Keratinocyte (primary cell): ENCODE measurements at regions not wholly inside any gene's neighbourhood (a gene's known extent, or its start where the extent isn't known, plus 50 kb on each side); places are given as distances from the start of the nearest gene placed in this dataset.

Experiments
- DNase-seq: peaks from one replicate; pipeline ENCODE4 v3.0.0-alpha.2; 2011; ENCODE audit warnings: low read depth, missing footprints, low spot score
- FAIRE-seq: peaks from 2 replicates; lab custom pipeline; 2011; peaks lifted over from hg19 to GRCh38; lab: Jason Lieb, UNC
- H2AFZ ChIP-seq: 2 replicates; pipeline ENCODE4 v1.6.0; 2012; ENCODE audit warnings: low read length, control low read depth, inconsistent platforms; ENCODE audit not compliant: control insufficient read depth
- H3K27ac ChIP-seq: 2 replicates; pipeline ENCODE4 v1.5.1; 2011; ENCODE audit warnings: low read length; ENCODE audit not compliant: control insufficient read depth, insufficient read depth
- H3K27me3 ChIP-seq: 3 replicates; pipeline ENCODE4 v1.6.0; 2011; ENCODE audit warnings: low read length; ENCODE audit not compliant: control insufficient read depth, insufficient read depth; ENCODE audit errors: extremely low read depth
- H3K36me3 ChIP-seq, 2 experiments: 2 replicates in 1 of 2; 3 replicates in 1 of 2; pipeline ENCODE4 v1.5.1; 2011; ENCODE audit warnings: low read length in 2 of 2, mild to moderate bottlenecking in 1 of 2; ENCODE audit not compliant: control insufficient read depth in 2 of 2, insufficient read depth in 2 of 2; ENCODE audit errors: extremely low read depth in 1 of 2
- H3K4me1 ChIP-seq: 3 replicates; pipeline ENCODE4 v1.5.1; 2011; ENCODE audit warnings: low read length; ENCODE audit not compliant: control insufficient read depth, insufficient read depth; ENCODE audit errors: extremely low read depth
- H3K4me2 ChIP-seq: 3 replicates; pipeline ENCODE4 v1.6.0; 2011; ENCODE audit warnings: low read depth, low read length; ENCODE audit not compliant: control insufficient read depth, insufficient read depth; ENCODE audit errors: extremely low read depth
- H3K4me3 ChIP-seq, 3 experiments: fragments of 200-600 bp in 1 of 3; sonication (generic) in 1 of 3; 2 replicates in 2 of 3; 3 replicates in 1 of 3; pipeline ENCODE4 v1.5.1; 2011 to 2016; ENCODE audit warnings: low read length in 3 of 3, mild to moderate bottlenecking in 3 of 3, control low read depth in 2 of 3, inconsistent platforms in 1 of 3, low read depth in 1 of 3, mixed read lengths in 1 of 3, mixed run types in 1 of 3, moderate library complexity in 1 of 3; ENCODE audit not compliant: control insufficient read depth in 2 of 3, insufficient read depth in 2 of 3; ENCODE audit errors: extremely low read depth in 1 of 3
- H3K79me2 ChIP-seq: 2 replicates; pipeline ENCODE4 v1.6.0; 2012; ENCODE audit warnings: low read length; ENCODE audit not compliant: control insufficient read depth, insufficient read depth
- H3K9ac ChIP-seq: 3 replicates; pipeline ENCODE4 v1.6.0; 2011; ENCODE audit warnings: low read length; ENCODE audit not compliant: control insufficient read depth, insufficient read depth; ENCODE audit errors: extremely low read depth
- H3K9me1 ChIP-seq: 3 replicates; pipeline ENCODE4 v1.6.0; 2011; ENCODE audit warnings: low read length; ENCODE audit not compliant: control insufficient read depth, insufficient read depth; ENCODE audit errors: extremely low read depth
- H3K9me3 ChIP-seq: 2 replicates; pipeline ENCODE4 v1.5.1; 2012; ENCODE audit warnings: low read depth, low read length; ENCODE audit not compliant: control insufficient read depth
- H4K20me1 ChIP-seq: 3 replicates; pipeline ENCODE4 v1.6.0; 2011; ENCODE audit warnings: low read length; ENCODE audit not compliant: control insufficient read depth, insufficient read depth; ENCODE audit errors: extremely low read depth
- CTCF ChIP-seq, 3 experiments: IDR thresholded peaks in 1 of 3; conservative IDR thresholded peaks in 1 of 3; optimal IDR thresholded peaks in 1 of 3; 2 replicates in 2 of 3; 3 replicates in 1 of 3; pipeline versions ENCODE3 to v1.5.1; 2011; ENCODE audit warnings: low read length in 3 of 3, mild to moderate bottlenecking in 3 of 3, moderate library complexity in 2 of 3, control low read depth in 1 of 3, inconsistent platforms in 1 of 3; ENCODE audit not compliant: insufficient read depth in 2 of 3; ENCODE audit errors: extremely low read depth in 1 of 3
- EZH2 ChIP-seq: IDR thresholded peaks from one replicate; pipeline ENCODE4 v1.6.1; 2012; ENCODE audit warnings: inconsistent platforms, mild to moderate bottlenecking, low read length, moderate library complexity
- dilution Hi-C: fragments of 300-500 bp; cut with MboI; formaldehyde crosslinking; loops from one replicate; pipeline ENCODE4 v1.7.0; 2020; ENCODE audit warnings: low sequenced_read_pairs; ENCODE audit not compliant: extremely low pct_ligation_motif_present

- no peaks in the 10 kb centered on the region for H3K9me1 ChIP-seq
- H3K36me3 ChIP-seq = no peaks in the 10 kb centered on the region
- H3K9ac ChIP-seq = no peak overlapping the region
- H3K9me3 ChIP-seq = no peaks in the 10 kb centered on the region
- dilution Hi-C loops = no loop called here
- H3K27ac ChIP-seq = no peak overlapping the region
- FAIRE-seq (no peak), DNase-seq (no peak)
- no peak overlapping the region for H2AFZ ChIP-seq
- TF ChIP-seq EZH2 (no peak), CTCF (optimal IDR thresholded peaks at IDR 0.05 in 1 of 3, IDR thresholded peaks at IDR 0.05 in 1 of 3, conservative IDR thresholded peaks at IDR 0.05 in 1 of 3; ENCODE audit: extremely low read depth in 1 of 3, insufficient read depth in 2 of 3, low read length in 3 of 3) (no peak)
- no peaks in the 10 kb centered on the region for H3K27me3 ChIP-seq
- no peak overlapping the region for H3K4me3 ChIP-seq
- no peaks in the 10 kb centered on the region for H3K79me2 ChIP-seq
- H3K4me1 ChIP-seq = no peaks in the 10 kb centered on the region
- no peak overlapping the region for H3K4me2 ChIP-seq
- H4K20me1 ChIP-seq = no peaks in the 10 kb centered on the region
These were observed 64.2 kb upstream of the NEDD9 start for GRCh38 chr6:11296449-11297375.

GRCh38 chr6:11295969-11296368, 63.5 kb upstream of the NEDD9 start:
- no peaks in the 10 kb centered on the region for H3K9me3 ChIP-seq
- H3K27ac ChIP-seq = no peak overlapping the region
- no peak overlapping the region for H3K9ac ChIP-seq
- H4K20me1 ChIP-seq = no peaks in the 10 kb centered on the region
- FAIRE-seq = no peak
- DNase-seq = no peak
- no peaks in the 10 kb centered on the region for H3K79me2 ChIP-seq
- no peaks in the 10 kb centered on the region for H3K27me3 ChIP-seq
- H3K4me1 ChIP-seq = no peaks in the 10 kb centered on the region
- TF ChIP-seq EZH2 (no peak), CTCF (optimal IDR thresholded peaks at IDR 0.05 in 1 of 3, IDR thresholded peaks at IDR 0.05 in 1 of 3, conservative IDR thresholded peaks at IDR 0.05 in 1 of 3; ENCODE audit: extremely low read depth in 1 of 3, insufficient read depth in 2 of 3, low read length in 3 of 3) (no peak)
- no peaks in the 10 kb centered on the region for H3K9me1 ChIP-seq
- no peak overlapping the region for H3K4me3 ChIP-seq
- no peak overlapping the region for H2AFZ ChIP-seq
- dilution Hi-C loops = no loop called here
- H3K4me2 ChIP-seq = no peak overlapping the region
- H3K36me3 ChIP-seq = no peaks in the 10 kb centered on the region
